WTC11 (cell line): ENCODE measurements at regions not wholly inside any gene's neighbourhood (a gene's known extent, or its start where the extent isn't known, plus 50 kb on each side); places are given as distances from the start of the nearest gene placed in this dataset.

Experiments
- ATAC-seq: fragments of 200-7000 bp; cut with Tn5 transposase; 2 replicates; pipeline ENCODE4 v1.10.0; 2021; ENCODE audit warnings: mild to moderate bottlenecking, moderate library complexity
- CTCF ChIA-PET: fragments of 300-600 bp; sonication (Branson Sonifier 250); formaldehyde crosslinking; loops from one replicate; lab custom pipeline; 2021; ENCODE audit warnings: antibody characterized with exemption; lab: Charles Lee
- POLR2A ChIA-PET: fragments of 350-600 bp; sonication (Branson Sonifier 250); formaldehyde crosslinking; loops from one replicate; lab custom pipeline; 2021; ENCODE audit warnings: antibody characterized with exemption; lab: Charles Lee
- DNase-seq: peaks from one replicate; pipeline ENCODE4 v3.0.0; 2021; ENCODE audit warnings: low spot score
- H3K27ac Mint-ChIP-seq: 2 replicates; pipeline ENCODE4 v1.8.0; 2021; ENCODE audit warnings: mixed read lengths
- H3K27me3 Mint-ChIP-seq: 2 replicates; pipeline ENCODE4 v1.8.0; 2021; ENCODE audit warnings: low read depth, mild to moderate bottlenecking, moderate library complexity, mixed read lengths
- H3K36me3 Mint-ChIP-seq: 2 replicates; pipeline ENCODE4 v1.8.0; 2021; ENCODE audit warnings: mixed read lengths
- H3K4me1 Mint-ChIP-seq: 2 replicates; pipeline ENCODE4 v1.8.0; 2022; ENCODE audit warnings: mixed read lengths
- H3K4me3 Mint-ChIP-seq: 2 replicates; pipeline ENCODE4 v1.8.0; 2021; ENCODE audit warnings: mild to moderate bottlenecking, moderate library complexity, mixed read lengths
- H3K9me3 Mint-ChIP-seq: 2 replicates; pipeline ENCODE4 v1.8.0; 2021; ENCODE audit warnings: mixed read lengths
- ARID4B ChIP-seq: sonication (generic); formaldehyde crosslinking; IDR thresholded peaks from 2 replicates; pipeline ENCODE4 v1.8.0; 2023; ENCODE audit warnings: missing genetic modification reagents, mild to moderate bottlenecking, borderline replicate concordance
- ATF1 ChIP-seq: sonication (generic); formaldehyde crosslinking; IDR thresholded peaks from 2 replicates; pipeline ENCODE4 v1.8.1; 2023; ENCODE audit warnings: mild to moderate bottlenecking, moderate library complexity, missing genetic modification reagents
- ATF3 ChIP-seq: sonication (generic); formaldehyde crosslinking; conservative IDR thresholded peaks from 2 replicates; pipeline ENCODE4 v1.8.1; 2022; ENCODE audit warnings: mild to moderate bottlenecking, missing genetic modification reagents
- CREB1 ChIP-seq: sonication (generic); formaldehyde crosslinking; IDR thresholded peaks from 2 replicates; pipeline ENCODE4 v1.8.0; 2023; ENCODE audit warnings: mild to moderate bottlenecking, missing genetic modification reagents
- E2F5 ChIP-seq: sonication (generic); formaldehyde crosslinking; IDR thresholded peaks from 2 replicates; pipeline ENCODE4 v1.8.1; 2022; ENCODE audit warnings: mild to moderate bottlenecking, moderate library complexity, missing genetic modification reagents
- FOXK1 ChIP-seq: sonication (generic); formaldehyde crosslinking; IDR thresholded peaks from 2 replicates; pipeline ENCODE4 v1.8.0; 2022; ENCODE audit warnings: mild to moderate bottlenecking, moderate library complexity, missing genetic modification reagents
- GABPB1 ChIP-seq: sonication (generic); formaldehyde crosslinking; IDR thresholded peaks from 2 replicates; pipeline ENCODE4 v1.8.1; 2023; ENCODE audit warnings: mild to moderate bottlenecking, missing genetic modification reagents
- IRF2 ChIP-seq: sonication (generic); formaldehyde crosslinking; IDR thresholded peaks from 2 replicates; pipeline ENCODE4 v1.8.0; 2022; ENCODE audit warnings: low read depth, missing genetic modification reagents, borderline replicate concordance
- MLX ChIP-seq: sonication (generic); formaldehyde crosslinking; IDR thresholded peaks from 2 replicates; pipeline ENCODE4 v1.8.1; 2023; ENCODE audit warnings: mild to moderate bottlenecking, missing genetic modification reagents, moderate library complexity
- MXD4 ChIP-seq: fragments of 250-450 bp; sonication (Bioruptor Pico); IDR thresholded peaks from 2 replicates; pipeline ENCODE4 v1.8.0; 2021; ENCODE audit warnings: mild to moderate bottlenecking, moderate library complexity, borderline replicate concordance
- NR1H2 ChIP-seq: sonication (generic); formaldehyde crosslinking; IDR thresholded peaks from 2 replicates; pipeline ENCODE4 v1.9.0; 2021; ENCODE audit warnings: mild to moderate bottlenecking, moderate library complexity, missing genetic modification reagents
- NR3C1 ChIP-seq: sonication (generic); formaldehyde crosslinking; conservative IDR thresholded peaks from 2 replicates; pipeline ENCODE4 v1.8.1; 2023; ENCODE audit warnings: low read depth, mild to moderate bottlenecking, missing genetic modification reagents
- OVOL2 ChIP-seq: fragments of 250-450 bp; sonication (Bioruptor Pico); IDR thresholded peaks from 2 replicates; pipeline ENCODE4 v1.9.0; 2021; ENCODE audit warnings: mild to moderate bottlenecking, borderline replicate concordance
- PREB ChIP-seq: sonication (generic); formaldehyde crosslinking; IDR thresholded peaks from 2 replicates; pipeline ENCODE4 v1.8.1; 2022; ENCODE audit warnings: mild to moderate bottlenecking, missing genetic modification reagents, moderate library complexity, borderline replicate concordance
- TP53 ChIP-seq: sonication (generic); formaldehyde crosslinking; IDR thresholded peaks from 2 replicates; pipeline ENCODE4 v1.8.1; 2023; ENCODE audit warnings: mild to moderate bottlenecking, missing genetic modification reagents
- USF2 ChIP-seq: sonication (generic); formaldehyde crosslinking; IDR thresholded peaks from 2 replicates; pipeline ENCODE4 v1.8.1; 2023; ENCODE audit warnings: mild to moderate bottlenecking, missing genetic modification reagents, moderate library complexity
- ZBTB43 ChIP-seq: sonication (generic); formaldehyde crosslinking; IDR thresholded peaks from 2 replicates; pipeline ENCODE4 v1.8.1; 2023; ENCODE audit warnings: mild to moderate bottlenecking, missing genetic modification reagents
- ZNF423 ChIP-seq: fragments of 250-450 bp; sonication (Bioruptor Pico); IDR thresholded peaks from 2 replicates; pipeline ENCODE4 v2.1.2; 2022; ENCODE audit warnings: mild to moderate bottlenecking, moderate library complexity
- ZNF532 ChIP-seq: fragments of 250-450 bp; sonication (Bioruptor Pico); IDR thresholded peaks from 2 replicates; pipeline ENCODE4 v1.9.0; 2021; ENCODE audit warnings: mild to moderate bottlenecking, borderline replicate concordance

- Mint-ChIP-seq H3K4me1 (no peaks in the 10 kb centered on the region), H3K27ac (no peak overlapping the region), H3K36me3 (no peaks in the 10 kb centered on the region), H3K4me3 (no peak overlapping the region), H3K9me3 (no peaks in the 10 kb centered on the region), H3K27me3 (no peaks in the 10 kb centered on the region)
- no peak for ATAC-seq
- no peak for DNase-seq
- TF ChIP-seq IRF2 (CRISPR knock-in tag): no peak
- ChIA-PET CTCF (no interaction called here), POLR2A (no interaction called here)
Measured at GRCh38 chr4:145414841-145415240, 66.8 kb upstream of the SMAD1 start.

GRCh38 chr4:145414226-145414625, 67.4 kb upstream of the SMAD1 start:
- no peak for TF ChIP-seq ZNF423 (CRISPR knock-in tag)
- TF ChIP-seq ARID4B (CRISPR knock-in tag): no peak
- no peak for TF ChIP-seq GABPB1
- no peak for TF ChIP-seq E2F5 (CRISPR knock-in tag)
- no peak for TF ChIP-seq TP53
- TF ChIP-seq NR1H2 (CRISPR knock-in tag): no peak
- TF ChIP-seq MXD4 (CRISPR knock-in tag): no peak
- no peak for TF ChIP-seq FOXK1
- no peak for TF ChIP-seq CREB1 (CRISPR knock-in tag)
- TF ChIP-seq ATF1 (CRISPR knock-in tag): no peak
- TF ChIP-seq ZBTB43: no peak
- TF ChIP-seq MLX: no peak
- TF ChIP-seq NR3C1 (CRISPR knock-in tag): no peak
- no peak for TF ChIP-seq PREB (CRISPR knock-in tag)
- TF ChIP-seq, all 79 proteins: peak for 0
- DNase-seq (no peak), ATAC-seq (no peak)
- no peak overlapping the region for H3K4me3 Mint-ChIP-seq
- no peaks in the 10 kb centered on the region for H3K9me3 Mint-ChIP-seq
- ChIA-PET CTCF (no interaction called here), POLR2A (no interaction called here)
- no peaks in the 10 kb centered on the region for H3K36me3 Mint-ChIP-seq
- no peak overlapping the region for H3K27ac Mint-ChIP-seq
- H3K27me3 Mint-ChIP-seq: no peaks in the 10 kb centered on the region
- no peaks in the 10 kb centered on the region for H3K4me1 Mint-ChIP-seq

- H3K36me3 Mint-ChIP-seq: no peaks in the 10 kb centered on the region
- ATAC-seq (no peak), DNase-seq (no peak)
- CTCF ChIA-PET: no interaction called here
- POLR2A ChIA-PET: interaction anchor here (0.9 kb wide), 1 partner anchor 24 kb away, joined by 3 read pairs; no protein-coding TSS in a partner anchor
- H3K27me3 Mint-ChIP-seq: no peaks in the 10 kb centered on the region
- no peaks in the 10 kb centered on the region for H3K4me1 Mint-ChIP-seq
- H3K27ac Mint-ChIP-seq: no peak overlapping the region
- H3K4me3 Mint-ChIP-seq: no peak overlapping the region
- H3K9me3 Mint-ChIP-seq: 0 out of 2 replicates have a peak, but pooled peaks cover 6% of the 10 kb centered on the region
- TF ChIP-seq ATF3 (CRISPR knock-in tag): no peak
- TF ChIP-seq ZNF532 (CRISPR knock-in tag): no peak
- no peak for TF ChIP-seq IRF2 (CRISPR knock-in tag)
- no peak for TF ChIP-seq USF2 (CRISPR knock-in tag)
- no peak for TF ChIP-seq OVOL2
Measured at GRCh38 chr4:145406970-145407369, 74.7 kb upstream of the SMAD1 start.
